Endothelial cell of umbilical vein (primary cell): ENCODE measurements at regions not wholly inside any gene's neighbourhood (a gene's known extent, or its start where the extent isn't known, plus 50 kb on each side); places are given as distances from the start of the nearest gene placed in this dataset.

Experiments used
- BruUV-seq: library from RNA; stranded (reverse); fragments of 400-500 nt; replicated peaks from 2 replicates; lab custom pipeline; 2021; lab: Mats Ljungman, UMichigan
- CTCF ChIA-PET: fragments of 300-600, 350-600 bp; sonication (Branson Sonifier 250); formaldehyde crosslinking; loops from one replicate; lab custom pipeline; 2021; ENCODE audit warnings: antibody characterized with exemption, inconsistent platforms; lab: Charles Lee
- POLR2A ChIA-PET: fragments of 300-600, 350-600 bp; sonication (Branson Sonifier 250); formaldehyde crosslinking; loops from one replicate; lab custom pipeline; 2021; ENCODE audit warnings: antibody characterized with exemption, inconsistent platforms; lab: Charles Lee
- DNase-seq: peaks from one replicate; pipeline ENCODE4 v3.0.0-alpha.2; 2011; ENCODE audit warnings: low read depth, low spot score
- FAIRE-seq: peaks from 2 replicates; lab custom pipeline; 2011; peaks lifted over from hg19 to GRCh38; lab: Jason Lieb, UNC
- H2AFZ ChIP-seq: 2 replicates; pipeline ENCODE4 v1.6.0; 2012; ENCODE audit warnings: low read depth, low read length, control low read depth, inconsistent platforms
- H3K27ac ChIP-seq: 2 replicates; pipeline ENCODE4 v1.5.1; 2011; ENCODE audit warnings: low read depth, mild to moderate bottlenecking, control low read depth, low read length, moderate library complexity; ENCODE audit not compliant: insufficient read depth
- H3K27me3 ChIP-seq, 2 experiments: 2 replicates each; pipeline versions ENCODE4 v1.6.0 to v1.6.1; 2011; ENCODE audit warnings: low read length in 2 of 2, mixed read lengths in 1 of 2; ENCODE audit not compliant: control insufficient read depth in 2 of 2, insufficient read depth in 2 of 2
- H3K36me3 ChIP-seq, 2 experiments: 2 replicates in 1 of 2; 3 replicates in 1 of 2; pipeline ENCODE4 v1.5.1; 2011; ENCODE audit warnings: low read length in 2 of 2, mild to moderate bottlenecking in 1 of 2, moderate library complexity in 1 of 2; ENCODE audit not compliant: control insufficient read depth in 2 of 2, insufficient read depth in 2 of 2; ENCODE audit errors: extremely low read depth in 1 of 2
- H3K4me1 ChIP-seq: 3 replicates; pipeline ENCODE4 v1.5.1; 2011; ENCODE audit warnings: mild to moderate bottlenecking, low read length; ENCODE audit not compliant: control insufficient read depth, insufficient read depth; ENCODE audit errors: extremely low read depth
- H3K4me2 ChIP-seq: 2 replicates; pipeline ENCODE4 v1.6.1; 2011; ENCODE audit warnings: low read length, control low read depth, mixed read lengths; ENCODE audit not compliant: insufficient read depth
- H3K4me3 ChIP-seq, 3 experiments: fragments of 200-600 bp in 1 of 3; sonication (generic), shearing (Covaris generic) in 1 of 3; replicated peaks in 1 of 3; 2 replicates each; pipeline ENCODE4 v1.5.1; 2011 to 2016; ENCODE audit warnings: control low read depth in 3 of 3, low read length in 3 of 3, mild to moderate bottlenecking in 2 of 3, inconsistent platforms in 1 of 3, low read depth in 1 of 3, moderate library complexity in 1 of 3; ENCODE audit not compliant: insufficient read depth in 1 of 3
- H3K79me2 ChIP-seq: 2 replicates; pipeline ENCODE4 v1.6.0; 2012; ENCODE audit warnings: low read length, inconsistent platforms; ENCODE audit not compliant: control insufficient read depth, insufficient read depth
- H3K9ac ChIP-seq: replicated peaks from 2 replicates; pipeline ENCODE3; 2011; ENCODE audit warnings: low read length, control low read depth; ENCODE audit not compliant: insufficient read depth; ENCODE audit errors: extremely low read depth
- H3K9me1 ChIP-seq: replicated peaks from 3 replicates; pipeline ENCODE4 v1.6.0; 2011; ENCODE audit warnings: mild to moderate bottlenecking, low read length; ENCODE audit not compliant: control insufficient read depth, insufficient read depth; ENCODE audit errors: extremely low read depth
- H3K9me3 ChIP-seq: replicated peaks from 2 replicates; pipeline ENCODE4 v1.5.1; 2012; ENCODE audit warnings: low read length, inconsistent platforms; ENCODE audit not compliant: control insufficient read depth, insufficient read depth
- H4K20me1 ChIP-seq: replicated peaks from 2 replicates; pipeline ENCODE3; 2011; ENCODE audit warnings: mild to moderate bottlenecking, low read length; ENCODE audit not compliant: control insufficient read depth, insufficient read depth; ENCODE audit errors: extremely low read depth
- EZH2 ChIP-seq: IDR thresholded peaks from 2 replicates; pipeline ENCODE4 v1.6.1; 2012; ENCODE audit warnings: borderline replicate concordance, low read depth, mild to moderate bottlenecking, moderate library complexity, low read length, inconsistent platforms; ENCODE audit not compliant: severe bottlenecking
- FOS ChIP-seq: IDR thresholded peaks from 2 replicates; pipeline ENCODE4 v1.6.1; 2011; ENCODE audit warnings: mild to moderate bottlenecking, low read length, moderate library complexity, borderline replicate concordance; ENCODE audit not compliant: insufficient read depth
- GATA2 ChIP-seq: IDR thresholded peaks from 2 replicates; pipeline ENCODE4 v1.7.0; 2011; ENCODE audit warnings: low read depth, mild to moderate bottlenecking, moderate library complexity, mixed read lengths, low read length; ENCODE audit not compliant: insufficient read length, insufficient read depth
- JUN ChIP-seq: IDR thresholded peaks from 2 replicates; pipeline ENCODE4 v1.6.1; 2011; ENCODE audit warnings: borderline replicate concordance, low read depth; ENCODE audit not compliant: insufficient read length, insufficient read depth
- MYC ChIP-seq: IDR thresholded peaks from one replicate; pipeline ENCODE4 v1.6.1; 2011; ENCODE audit warnings: mild to moderate bottlenecking, low read depth, low read length
- POLR2AphosphoS5 ChIP-seq: IDR thresholded peaks from 2 replicates; pipeline ENCODE4 v1.6.1; 2012; ENCODE audit warnings: low read depth, mild to moderate bottlenecking, control low read depth, low read length, moderate library complexity; ENCODE audit not compliant: insufficient read depth
- dilution Hi-C: fragments of 300-500 bp; cut with MboI; formaldehyde crosslinking; loops from one replicate; pipeline ENCODE4 v1.15.0; 2019; ENCODE audit warnings: low sequenced_read_pairs; ENCODE audit not compliant: extremely low pct_ligation_motif_present
- intact Hi-C: fragments of 100-400 bp; cut with micrococcal nuclease; formaldehyde crosslinking; loops from one replicate; pipeline ENCODE4 v1.10.0; 2022
- TF ChIP-seq, protein P1 (sequence below): IDR thresholded peaks from 2 replicates; pipeline ENCODE4 v1.6.1; 2011; ENCODE audit not compliant: insufficient read depth, insufficient read length
- TF ChIP-seq, protein P2 (sequence below), 2 donors: IDR thresholded peaks; 1 replicate in 1 of 2; 2 replicates in 1 of 2; pipeline ENCODE4 v1.5.1; 2011; ENCODE audit warnings: low read length in 2 of 2, mild to moderate bottlenecking in 2 of 2, moderate library complexity in 2 of 2, control low read depth in 1 of 2, inconsistent platforms in 1 of 2, low read depth in 1 of 2; ENCODE audit not compliant: insufficient read depth in 1 of 2; ENCODE audit errors: extremely low read depth in 1 of 2

DNA sequence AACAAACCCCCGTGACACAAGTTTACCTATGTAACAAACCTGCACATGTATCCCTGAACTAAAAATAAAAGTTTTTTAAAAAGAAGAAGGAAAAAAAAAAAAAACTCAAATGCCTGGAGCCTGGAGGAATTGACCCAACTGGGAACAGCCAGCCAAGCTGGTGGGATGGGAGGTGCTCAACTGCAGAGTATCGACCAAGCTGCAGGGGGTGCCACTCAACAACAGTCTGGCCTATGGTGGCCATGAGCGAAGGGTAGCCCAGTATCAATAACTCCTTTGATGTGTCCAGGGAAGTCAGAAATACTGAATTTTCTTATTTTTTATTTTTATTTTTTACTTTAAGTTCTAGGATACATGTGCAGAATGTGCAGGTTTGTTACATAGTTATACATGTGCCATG, 310.3 kb upstream of the DLGAP1 start:
- H3K27ac ChIP-seq: no peak overlapping the region
- H3K4me1 ChIP-seq: no peaks in the 10 kb centered on the region
- intact Hi-C loops (no loop called here), dilution Hi-C loops (no loop called here)
- H3K36me3 ChIP-seq: no peaks in the 10 kb centered on the region
- H3K79me2 ChIP-seq: no peaks in the 10 kb centered on the region
- no peak overlapping the region for H3K4me3 ChIP-seq
- POLR2A ChIA-PET: no interaction called here
- no peak for DNase-seq
- no peaks in the 10 kb centered on the region for H3K27me3 ChIP-seq
- FAIRE-seq: no peak
- no peaks in the 10 kb centered on the region for H4K20me1 ChIP-seq
- CTCF ChIA-PET: no interaction called here
- no peak overlapping the region for H3K4me2 ChIP-seq
- no peak overlapping the region for H3K9ac ChIP-seq
- no peak overlapping the region for H2AFZ ChIP-seq
- BruUV-seq: no TSS peak
- H3K9me1 ChIP-seq: no peaks in the 10 kb centered on the region
- TF ChIP-seq EZH2 (no peak), FOS (no peak), JUN (no peak), GATA2 (no peak), MYC (no peak), POLR2AphosphoS5 (no peak)
- TF ChIP-seq, protein P1, sequence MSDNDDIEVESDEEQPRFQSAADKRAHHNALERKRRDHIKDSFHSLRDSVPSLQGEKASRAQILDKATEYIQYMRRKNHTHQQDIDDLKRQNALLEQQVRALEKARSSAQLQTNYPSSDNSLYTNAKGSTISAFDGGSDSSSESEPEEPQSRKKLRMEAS: no peak
- TF ChIP-seq, protein P2, sequence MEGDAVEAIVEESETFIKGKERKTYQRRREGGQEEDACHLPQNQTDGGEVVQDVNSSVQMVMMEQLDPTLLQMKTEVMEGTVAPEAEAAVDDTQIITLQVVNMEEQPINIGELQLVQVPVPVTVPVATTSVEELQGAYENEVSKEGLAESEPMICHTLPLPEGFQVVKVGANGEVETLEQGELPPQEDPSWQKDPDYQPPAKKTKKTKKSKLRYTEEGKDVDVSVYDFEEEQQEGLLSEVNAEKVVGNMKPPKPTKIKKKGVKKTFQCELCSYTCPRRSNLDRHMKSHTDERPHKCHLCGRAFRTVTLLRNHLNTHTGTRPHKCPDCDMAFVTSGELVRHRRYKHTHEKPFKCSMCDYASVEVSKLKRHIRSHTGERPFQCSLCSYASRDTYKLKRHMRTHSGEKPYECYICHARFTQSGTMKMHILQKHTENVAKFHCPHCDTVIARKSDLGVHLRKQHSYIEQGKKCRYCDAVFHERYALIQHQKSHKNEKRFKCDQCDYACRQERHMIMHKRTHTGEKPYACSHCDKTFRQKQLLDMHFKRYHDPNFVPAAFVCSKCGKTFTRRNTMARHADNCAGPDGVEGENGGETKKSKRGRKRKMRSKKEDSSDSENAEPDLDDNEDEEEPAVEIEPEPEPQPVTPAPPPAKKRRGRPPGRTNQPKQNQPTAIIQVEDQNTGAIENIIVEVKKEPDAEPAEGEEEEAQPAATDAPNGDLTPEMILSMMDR (IDR thresholded peaks at IDR 0.05; ENCODE audit: extremely low read depth in 1 of 2, insufficient read depth in 1 of 2, low read depth in 1 of 2, low read length in 2 of 2): no peak
- peaks cover 2% of the 10 kb centered on the region for H3K9me3 ChIP-seq
